ES-I3 (cell line): ENCODE measurements at regions not wholly inside any gene's neighbourhood (a gene's known extent, or its start where the extent isn't known, plus 50 kb on each side); places are given as distances from the start of the nearest gene placed in this dataset.

Experiments
- H3K36me3 ChIP-seq: 2 replicates; pipeline ENCODE4 v1.6.1; 2013; ENCODE audit warnings: mild to moderate bottlenecking, low read length, control low read depth, moderate library complexity; ENCODE audit not compliant: insufficient read depth
- H3K4me1 ChIP-seq: 2 replicates; pipeline ENCODE4 v1.6.1; 2013; ENCODE audit warnings: mild to moderate bottlenecking, control low read depth, low read length; ENCODE audit not compliant: insufficient read depth
- H3K9ac ChIP-seq: 2 replicates; pipeline ENCODE4 v1.6.1; 2013; ENCODE audit warnings: low read depth, mild to moderate bottlenecking, low read length, moderate library complexity
- H3K9me3 ChIP-seq: 2 replicates; pipeline ENCODE4 v1.6.1; 2013; ENCODE audit warnings: mild to moderate bottlenecking, low read length, moderate library complexity; ENCODE audit not compliant: control insufficient read depth, insufficient read depth

DNA sequence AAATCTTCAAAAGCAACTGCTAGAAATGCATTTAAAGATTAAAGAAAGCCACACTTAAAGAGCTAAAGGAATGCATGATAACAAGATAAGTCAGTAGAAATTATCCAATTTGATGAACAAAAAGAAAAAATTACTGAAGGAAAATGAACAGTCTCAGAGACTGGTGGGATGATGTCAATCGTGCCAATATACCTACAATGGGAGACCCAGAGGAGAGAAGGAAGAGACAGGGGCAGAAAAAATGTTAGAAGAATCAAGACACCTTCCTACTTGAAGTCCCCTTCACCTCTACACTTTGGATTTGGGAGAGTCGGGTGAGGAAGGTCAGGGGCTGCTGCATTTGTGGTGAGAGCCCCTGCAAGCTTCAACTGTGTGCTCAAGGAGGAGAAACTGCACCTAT lies 216.3 kb downstream of the BUD13 start:
- H3K36me3 ChIP-seq: no peaks in the 10 kb centered on the region
- no peaks in the 10 kb centered on the region for H3K4me1 ChIP-seq
- H3K9ac ChIP-seq: no peak overlapping the region
- no peaks in the 10 kb centered on the region for H3K9me3 ChIP-seq

DNA sequence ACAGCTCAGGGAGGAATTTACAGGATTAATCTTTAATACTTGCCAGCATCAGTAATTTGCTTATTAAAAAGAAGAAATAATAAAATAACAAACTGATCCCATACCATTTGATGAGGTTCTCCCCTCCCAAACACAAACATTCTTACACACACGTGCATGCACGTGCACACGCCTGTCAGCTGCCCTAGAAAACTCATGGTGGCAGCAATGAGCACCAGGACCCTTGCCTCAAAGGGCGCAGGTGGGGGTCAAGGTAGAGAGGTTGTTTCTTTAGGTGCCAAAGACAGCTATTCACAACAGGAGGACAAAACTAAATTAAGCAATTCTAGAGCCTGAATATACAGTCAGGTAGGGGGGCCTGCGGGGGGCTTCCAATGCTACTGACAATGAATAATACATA lies 219.3 kb downstream of the BUD13 start:
- no peaks in the 10 kb centered on the region for H3K4me1 ChIP-seq
- H3K9me3 ChIP-seq: no peaks in the 10 kb centered on the region
- no peaks in the 10 kb centered on the region for H3K36me3 ChIP-seq
- H3K9ac ChIP-seq: no peak overlapping the region

DNA sequence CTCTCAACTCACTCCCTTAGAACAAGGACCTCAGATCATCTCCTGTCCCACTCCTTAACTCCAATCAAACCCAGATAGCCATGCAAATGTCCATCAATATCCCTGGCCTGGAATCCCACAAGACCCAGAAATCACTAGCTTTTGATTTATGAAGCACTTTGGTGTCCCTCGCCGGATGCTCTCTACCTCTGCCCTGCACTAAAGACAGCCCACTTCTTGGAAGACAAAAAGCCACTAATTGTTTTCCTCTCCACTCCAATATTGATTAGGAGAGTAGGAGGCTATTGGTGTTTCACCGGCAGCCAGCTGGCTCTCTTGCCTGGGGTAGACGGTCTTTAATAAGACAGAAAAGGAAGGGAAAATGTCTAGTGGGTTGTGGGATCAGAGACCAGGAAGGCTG lies 221.2 kb downstream of the BUD13 start:
- H3K9me3 ChIP-seq: no peaks in the 10 kb centered on the region
- no peak overlapping the region for H3K9ac ChIP-seq
- no peaks in the 10 kb centered on the region for H3K36me3 ChIP-seq
- no peaks in the 10 kb centered on the region for H3K4me1 ChIP-seq

DNA sequence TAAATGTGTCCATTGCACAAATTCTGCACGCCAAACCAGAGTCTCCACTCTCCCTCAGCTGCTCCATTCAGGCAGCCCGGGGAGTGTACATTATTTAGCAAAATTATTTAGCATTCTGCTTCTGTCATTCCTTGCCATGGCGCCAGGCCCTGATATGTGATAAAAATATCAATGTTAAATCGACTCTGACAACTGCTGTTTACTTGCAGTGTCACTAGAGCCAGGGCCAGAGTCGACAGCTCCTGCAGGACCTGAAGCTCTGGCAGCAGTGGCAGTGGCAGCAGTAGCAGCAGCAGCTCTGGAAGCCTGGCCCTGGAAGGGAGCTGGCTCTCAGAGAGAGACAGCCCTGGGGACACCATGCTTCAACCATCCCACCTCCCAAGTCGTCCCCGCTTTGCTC lies 224.5 kb downstream of the BUD13 start:
- Histone ChIP-seq H3K36me3 (no peaks in the 10 kb centered on the region), H3K9me3 (no peaks in the 10 kb centered on the region), H3K9ac (no peak overlapping the region), H3K4me1 (0 out of 2 replicates have a peak, but pooled peaks cover 5% of the 10 kb centered on the region)

DNA sequence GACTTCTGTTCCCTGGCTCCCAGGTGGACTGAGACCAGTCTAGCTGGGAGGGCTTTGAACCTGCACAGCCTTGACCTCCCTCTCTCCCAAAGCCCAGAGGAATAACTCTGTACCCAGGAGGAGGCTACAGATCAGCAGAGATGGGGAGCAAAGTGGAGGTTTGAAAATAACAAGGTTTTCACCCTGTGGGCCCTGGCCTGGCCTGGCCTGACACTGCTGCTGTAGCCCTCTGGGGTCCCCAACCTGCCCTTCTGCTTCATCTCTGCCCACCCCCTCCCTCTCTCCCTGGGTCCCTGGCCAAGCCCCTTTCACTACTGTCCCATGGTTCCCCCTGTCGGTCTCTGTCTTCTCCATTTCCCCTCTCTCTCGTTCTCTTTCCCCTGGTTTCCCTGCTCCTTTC lies 225.2 kb downstream of the BUD13 start:
- H3K36me3 ChIP-seq: no peaks in the 10 kb centered on the region
- no peak overlapping the region for H3K9ac ChIP-seq
- no peaks in the 10 kb centered on the region for H3K9me3 ChIP-seq
- H3K4me1 ChIP-seq: 0 out of 2 replicates have a peak, but pooled peaks cover 5% of the 10 kb centered on the region

DNA sequence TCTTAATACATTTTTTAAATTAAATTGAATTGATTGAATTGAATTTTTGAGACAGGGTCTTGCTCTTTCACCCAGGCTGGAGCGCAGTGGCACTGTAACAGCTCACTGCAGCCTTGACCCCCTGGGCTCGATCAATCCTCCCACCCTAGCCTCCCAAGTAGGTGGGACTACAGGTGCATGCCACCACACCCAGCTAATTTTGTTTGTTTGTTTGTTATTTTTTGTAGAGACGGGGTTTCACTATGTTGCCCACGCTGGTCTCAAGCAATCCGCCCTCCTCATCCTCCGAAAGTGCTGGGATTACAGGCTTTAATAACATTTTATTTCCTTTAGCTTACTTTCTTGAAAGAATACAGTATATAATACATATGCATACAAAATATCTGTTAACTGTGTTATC lies 226.9 kb downstream of the BUD13 start:
- no peaks in the 10 kb centered on the region for H3K36me3 ChIP-seq
- no peak overlapping the region for H3K9ac ChIP-seq
- no peaks in the 10 kb centered on the region for H3K9me3 ChIP-seq
- 0 out of 2 replicates have a peak, but pooled peaks cover 5% of the 10 kb centered on the region for H3K4me1 ChIP-seq

DNA sequence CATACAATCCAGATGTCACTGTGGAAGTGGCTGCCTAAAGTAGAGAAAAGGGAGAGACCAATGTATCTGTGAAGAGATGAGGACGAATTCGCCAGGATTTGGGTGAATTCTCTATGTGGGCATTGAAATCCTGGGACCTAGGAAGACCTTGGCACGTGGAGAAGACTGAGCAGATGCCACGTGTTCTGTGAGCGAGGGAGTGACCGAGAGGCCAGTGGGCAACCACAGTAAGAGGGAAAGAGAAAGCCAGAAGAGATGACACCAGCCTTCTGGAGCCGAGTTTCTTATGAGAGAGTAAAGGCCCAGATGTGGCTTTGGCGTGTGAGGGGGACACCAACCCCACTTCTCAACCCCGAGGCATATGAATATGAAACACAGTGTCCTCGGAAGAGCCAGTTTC lies 228.1 kb downstream of the BUD13 start:
- Histone ChIP-seq H3K9me3 (no peaks in the 10 kb centered on the region), H3K36me3 (no peaks in the 10 kb centered on the region), H3K9ac (no peak overlapping the region), H3K4me1 (0 out of 2 replicates have a peak, but pooled peaks cover 5% of the 10 kb centered on the region)

DNA sequence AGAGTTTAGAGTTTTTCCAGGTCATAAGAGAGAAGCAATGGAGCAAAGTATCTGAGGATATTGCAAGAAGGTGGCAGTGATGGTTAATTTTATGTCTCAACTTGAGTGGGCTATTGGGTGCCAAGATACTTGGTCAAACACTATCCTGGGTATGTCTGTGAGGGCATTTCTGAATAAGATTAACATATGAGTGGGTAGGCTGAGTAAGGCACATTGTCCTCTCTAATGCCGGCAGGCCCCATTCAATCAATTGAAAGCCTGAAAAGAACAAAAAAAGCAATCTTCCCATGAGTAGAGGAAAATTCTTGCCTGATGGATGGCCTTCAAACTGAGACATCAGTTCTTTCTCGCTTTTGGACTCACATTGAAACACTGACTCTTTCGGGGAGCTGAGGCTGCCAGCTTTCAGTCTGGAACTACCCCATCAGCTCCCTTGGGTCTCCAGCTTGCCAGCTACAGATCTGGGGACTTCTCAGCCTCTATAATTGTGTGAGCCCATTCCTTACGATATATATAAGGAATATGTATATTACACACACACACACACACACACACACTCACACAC lies 228.8 kb downstream of the BUD13 start:
- Histone ChIP-seq H3K9ac (no peak overlapping the region), H3K36me3 (no peaks in the 10 kb centered on the region), H3K9me3 (no peaks in the 10 kb centered on the region), H3K4me1 (0 out of 2 replicates have a peak, but pooled peaks cover 5% of the 10 kb centered on the region)

DNA sequence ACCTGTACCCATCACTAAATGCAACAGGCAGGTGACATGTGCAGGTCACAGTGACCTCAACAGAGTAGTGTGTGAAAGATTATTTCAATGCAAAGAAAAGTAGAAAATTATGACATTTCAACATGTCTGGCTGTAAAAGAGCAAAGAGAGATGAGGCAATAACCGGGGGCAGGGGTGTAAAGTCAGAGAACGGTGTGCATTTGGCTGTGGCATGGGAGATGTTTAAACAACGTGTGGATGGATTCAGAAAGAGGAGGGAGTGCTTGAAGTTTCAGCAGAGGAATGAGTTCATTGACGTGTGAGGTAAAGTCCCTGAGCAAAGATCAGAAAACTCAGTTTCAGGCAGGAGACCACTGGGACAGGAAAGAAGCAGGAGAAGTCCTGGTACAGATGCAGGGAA lies 229.7 kb downstream of the BUD13 start:
- Histone ChIP-seq H3K9ac (no peak overlapping the region), H3K36me3 (no peaks in the 10 kb centered on the region), H3K4me1 (0 out of 2 replicates have a peak, but pooled peaks cover 5% of the 10 kb centered on the region), H3K9me3 (no peaks in the 10 kb centered on the region)

DNA sequence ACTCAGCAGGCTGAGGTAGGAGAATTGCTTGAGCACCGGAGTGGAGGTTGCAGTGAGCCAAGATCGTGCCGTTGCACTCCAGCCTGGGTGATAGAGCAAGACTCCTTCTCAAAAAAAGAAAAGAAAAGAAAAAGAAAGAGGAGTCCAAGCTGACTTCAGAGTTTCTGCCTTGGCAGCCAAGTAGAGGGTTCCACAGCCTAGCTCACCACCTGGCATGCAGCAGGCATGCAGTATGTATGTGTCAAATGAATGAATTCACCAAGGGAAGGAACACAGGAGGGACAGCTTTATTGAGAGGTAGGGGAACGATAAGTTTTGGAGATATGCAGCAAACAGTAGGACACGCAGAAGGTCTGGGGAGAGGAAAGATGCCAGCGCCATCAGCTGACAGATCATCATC lies 230.4 kb downstream of the BUD13 start:
- no peak overlapping the region for H3K9ac ChIP-seq
- H3K36me3 ChIP-seq: no peaks in the 10 kb centered on the region
- no peaks in the 10 kb centered on the region for H3K9me3 ChIP-seq
- 0 out of 2 replicates have a peak, but pooled peaks cover 5% of the 10 kb centered on the region for H3K4me1 ChIP-seq

DNA sequence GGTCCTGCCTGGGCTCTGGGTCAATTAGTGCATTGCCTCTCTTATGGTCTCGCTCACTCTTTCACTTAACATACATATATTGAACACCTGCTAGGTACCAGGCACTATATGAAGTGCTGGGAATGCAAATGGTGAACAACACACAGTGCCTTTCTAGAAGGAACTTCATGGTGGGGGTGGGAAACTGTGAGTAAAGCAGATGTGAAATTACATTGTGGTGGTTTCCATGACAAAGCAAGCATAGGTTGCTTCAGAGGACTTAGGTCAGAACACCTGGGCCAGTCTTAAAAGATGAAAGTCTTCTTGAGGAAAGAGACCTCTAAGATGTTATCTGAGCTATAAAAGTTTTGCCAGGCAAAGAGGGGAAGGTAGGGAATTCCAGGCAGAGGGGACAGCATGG lies 231.3 kb downstream of the BUD13 start:
- Histone ChIP-seq H3K9me3 (no peaks in the 10 kb centered on the region), H3K4me1 (0 out of 2 replicates have a peak, but pooled peaks cover 5% of the 10 kb centered on the region), H3K36me3 (no peaks in the 10 kb centered on the region), H3K9ac (no peak overlapping the region)

DNA sequence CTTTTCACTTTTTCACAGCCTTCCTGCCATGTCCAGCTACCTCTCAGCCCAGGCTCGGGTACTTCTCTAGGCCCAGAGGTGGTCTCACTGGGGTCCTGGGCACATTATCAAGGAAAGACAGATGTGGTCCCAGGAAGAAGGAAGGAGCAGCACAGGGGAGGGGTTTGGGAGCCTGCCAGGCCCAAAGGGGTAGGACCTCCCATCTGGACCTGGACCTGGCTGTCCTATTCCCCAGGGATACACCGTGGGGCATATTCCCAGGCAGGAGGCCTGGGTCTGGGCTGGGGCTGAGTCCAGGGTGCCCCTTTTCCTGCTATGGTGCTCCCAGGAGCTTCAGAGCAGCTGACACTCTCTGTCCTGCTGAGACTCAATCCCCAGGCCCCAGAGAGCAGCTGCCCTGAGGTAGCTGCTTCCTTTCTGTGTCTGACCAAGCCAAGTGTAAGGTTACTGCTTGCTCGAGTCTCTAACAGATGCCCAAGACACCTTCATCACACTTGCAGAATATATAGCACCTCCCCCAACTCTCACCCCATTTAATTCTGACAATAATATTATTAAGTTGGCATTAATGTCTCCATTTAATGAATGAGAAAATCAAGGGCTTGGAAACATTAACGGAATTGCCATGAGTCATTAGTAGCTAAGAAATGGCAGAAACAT lies 232.0 kb downstream of the BUD13 start:
- Histone ChIP-seq H3K36me3 (no peaks in the 10 kb centered on the region), H3K4me1 (0 out of 2 replicates have a peak, but pooled peaks cover 5% of the 10 kb centered on the region), H3K9ac (no peak overlapping the region), H3K9me3 (no peaks in the 10 kb centered on the region)

DNA sequence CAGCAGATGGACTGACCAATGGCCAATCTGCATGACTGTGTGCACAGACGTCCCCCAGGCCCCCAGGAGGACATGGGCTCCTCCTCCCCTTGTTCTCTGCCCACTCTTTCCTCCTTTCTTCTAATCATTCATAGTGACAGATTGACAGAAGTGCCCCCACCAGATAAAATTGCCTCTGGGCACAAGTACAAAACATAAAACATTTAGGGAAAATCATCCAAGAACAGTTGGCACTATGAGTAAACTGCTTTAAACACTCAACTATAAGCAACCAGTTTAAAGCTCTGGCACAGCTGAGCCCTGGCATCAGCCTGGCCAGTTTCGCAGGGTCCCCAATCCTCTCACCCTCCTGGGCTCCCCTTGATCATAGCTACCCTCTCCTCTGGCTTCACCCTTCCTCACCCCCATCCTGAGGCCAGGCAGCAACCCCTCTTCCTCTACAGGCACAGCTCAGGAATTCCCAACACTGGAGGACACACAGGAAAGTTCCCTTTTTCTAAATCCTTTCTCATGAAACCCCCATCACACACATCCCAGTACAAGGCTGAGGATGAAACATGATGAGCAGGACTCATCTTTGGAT lies 232.9 kb downstream of the BUD13 start:
- Histone ChIP-seq H3K4me1 (0 out of 2 replicates have a peak, but pooled peaks cover 5% of the 10 kb centered on the region), H3K36me3 (no peaks in the 10 kb centered on the region), H3K9me3 (no peaks in the 10 kb centered on the region), H3K9ac (no peak overlapping the region)

DNA sequence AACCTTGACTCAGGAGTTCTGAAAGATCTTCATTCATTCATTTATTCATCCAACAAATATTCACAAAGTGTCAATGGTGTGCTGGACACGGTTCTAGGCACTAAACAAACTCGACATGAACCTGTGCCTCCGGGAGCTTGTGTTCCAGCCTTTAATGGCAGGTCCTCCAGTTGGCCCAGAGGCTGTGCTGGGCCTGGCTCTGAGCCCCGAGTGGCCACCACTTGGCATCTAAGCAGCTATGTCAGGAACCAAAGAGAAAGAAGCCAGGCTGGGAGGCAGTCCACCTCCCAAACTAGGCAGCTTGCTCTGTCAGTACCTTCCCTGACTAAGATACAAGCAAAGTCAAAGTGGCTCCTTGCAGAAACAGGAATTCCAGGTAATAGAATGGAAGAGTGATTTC lies 233.6 kb downstream of the BUD13 start:
- Histone ChIP-seq H3K4me1 (0 out of 2 replicates have a peak, but pooled peaks cover 5% of the 10 kb centered on the region), H3K9ac (no peak overlapping the region), H3K36me3 (no peaks in the 10 kb centered on the region), H3K9me3 (no peaks in the 10 kb centered on the region)

DNA sequence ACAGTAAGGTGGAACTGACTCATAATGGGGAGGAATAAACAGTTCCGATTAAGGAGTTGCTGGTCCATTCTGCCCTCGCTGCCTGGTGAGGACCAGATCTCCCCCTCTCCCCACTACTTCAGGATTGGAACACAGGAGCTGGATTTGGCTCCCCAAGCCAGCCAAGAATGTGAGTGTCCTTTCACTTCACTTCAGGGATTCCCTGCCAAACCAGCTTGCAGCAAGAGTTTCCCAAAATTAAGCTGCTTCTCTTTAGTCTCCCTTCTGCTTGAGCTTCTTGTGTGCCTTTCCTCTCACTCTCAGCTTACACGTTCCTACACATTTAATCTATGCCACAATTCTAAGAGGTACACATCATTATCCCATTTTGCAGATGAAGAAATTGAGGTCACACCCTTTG lies 234.1 kb downstream of the BUD13 start:
- no peaks in the 10 kb centered on the region for H3K9me3 ChIP-seq
- H3K36me3 ChIP-seq: no peaks in the 10 kb centered on the region
- H3K4me1 ChIP-seq: 0 out of 2 replicates have a peak, but pooled peaks cover 5% of the 10 kb centered on the region
- no peak overlapping the region for H3K9ac ChIP-seq
